IMR-90 (cell line): ENCODE measurements at regions not wholly inside any gene's neighbourhood (a gene's known extent, or its start where the extent isn't known, plus 50 kb on each side); places are given as distances from the start of the nearest gene placed in this dataset.

ENCODE experiments used
- ATAC-seq: fragments of 200-7000 bp; cut with Tn5 transposase; 2 replicates; pipeline ENCODE4 v1.9.1; 2020; ENCODE audit warnings: low read depth, mild to moderate bottlenecking, moderate library complexity
- BruUV-seq: library from RNA; stranded (reverse); fragments of 400-500 nt; replicated peaks from 2 replicates; lab custom pipeline; 2021; lab: Mats Ljungman, UMichigan
- CTCF ChIA-PET: fragments of 300-600 bp; formaldehyde crosslinking; extraction: SDS; loops from one replicate; lab custom pipeline; 2021; ENCODE audit warnings: antibody characterized with exemption; lab: Yijun Ruan, JAX
- POLR2A ChIA-PET: fragments of 300-600 bp; sonication (Branson Sonifier 250); formaldehyde crosslinking; loops from one replicate; lab custom pipeline; 2022; ENCODE audit warnings: antibody characterized with exemption; ENCODE audit not compliant: unreplicated experiment; lab: Charles Lee
- DNase-seq: peaks from one replicate; pipeline ENCODE4 v3.0.0; 2013
- H2AFZ ChIP-seq: replicated peaks from 2 replicates; pipeline ENCODE3; 2013; ENCODE audit warnings: low read length, mild to moderate bottlenecking; ENCODE audit not compliant: poor library complexity
- H2AK5ac ChIP-seq: 2 replicates; pipeline ENCODE4 v1.6.1; 2013; ENCODE audit warnings: low read depth, low read length, inconsistent platforms
- H2AK9ac ChIP-seq: replicated peaks from 2 replicates; pipeline ENCODE3; 2013; ENCODE audit warnings: mild to moderate bottlenecking, low read depth, low read length, moderate library complexity; ENCODE audit not compliant: poor library complexity
- H2BK120ac ChIP-seq: 2 replicates; pipeline ENCODE4 v1.6.1; 2013; ENCODE audit warnings: low read depth, low read length, inconsistent platforms
- H2BK15ac ChIP-seq: 3 replicates; pipeline ENCODE4 v1.6.1; 2013; ENCODE audit warnings: low read depth, low read length, inconsistent platforms
- H2BK20ac ChIP-seq: 2 replicates; pipeline ENCODE4 v1.6.1; 2013; ENCODE audit warnings: low read depth, mild to moderate bottlenecking, inconsistent platforms, low read length, moderate library complexity
- H2BK5ac ChIP-seq: 2 replicates; pipeline ENCODE4 v1.6.1; 2013; ENCODE audit warnings: mild to moderate bottlenecking, low read depth, low read length, inconsistent platforms; ENCODE audit not compliant: poor library complexity, severe bottlenecking
- H3K14ac ChIP-seq: replicated peaks from 2 replicates; pipeline ENCODE4 v1.6.1; 2013; ENCODE audit warnings: low read depth, low read length, inconsistent platforms
- H3K18ac ChIP-seq: 2 replicates; pipeline ENCODE4 v1.6.1; 2013; ENCODE audit warnings: low read depth, low read length, control low read depth
- H3K23ac ChIP-seq: 2 replicates; pipeline ENCODE4 v1.6.1; 2013; ENCODE audit warnings: low read depth, low read length, inconsistent platforms
- H3K27ac ChIP-seq: 2 replicates; pipeline ENCODE4 v1.5.1; 2013; ENCODE audit warnings: mild to moderate bottlenecking, control low read depth, low read length; ENCODE audit not compliant: insufficient read depth
- H3K27me3 ChIP-seq: 2 replicates; pipeline ENCODE4 v1.6.1; 2013; ENCODE audit warnings: low read length; ENCODE audit not compliant: control insufficient read depth, insufficient read depth
- H3K36me3 ChIP-seq: 2 replicates; pipeline ENCODE4 v1.6.1; 2013; ENCODE audit warnings: low read length, mixed read lengths; ENCODE audit not compliant: control insufficient read depth, insufficient read depth
- H3K4ac ChIP-seq: 2 replicates; pipeline ENCODE4 v1.6.1; 2013; ENCODE audit warnings: low read depth, low read length, inconsistent platforms
- H3K4me1 ChIP-seq: 2 replicates; pipeline ENCODE4 v1.6.1; 2013; ENCODE audit warnings: low read length, mixed read lengths; ENCODE audit not compliant: control insufficient read depth, insufficient read depth
- H3K4me2 ChIP-seq: 2 replicates; pipeline ENCODE4 v1.6.1; 2013; ENCODE audit warnings: low read depth, mild to moderate bottlenecking, control low read depth, low read length, moderate library complexity
- H3K4me3 ChIP-seq: 2 replicates; pipeline ENCODE4 v1.5.1; 2013; ENCODE audit warnings: low read depth, mild to moderate bottlenecking, control low read depth, low read length, moderate library complexity; ENCODE audit not compliant: insufficient read depth
- H3K56ac ChIP-seq: 2 replicates; pipeline ENCODE4 v1.6.1; 2013; ENCODE audit warnings: low read length, inconsistent platforms; ENCODE audit not compliant: insufficient read depth; ENCODE audit errors: extremely low read depth
- H3K79me1 ChIP-seq, 2 experiments: 2 replicates each; pipeline ENCODE4 v1.6.1; 2013; ENCODE audit warnings: low read length in 2 of 2, inconsistent platforms in 1 of 2, low read depth in 1 of 2
- H3K9ac ChIP-seq: 2 replicates; pipeline ENCODE4 v1.6.1; 2013; ENCODE audit warnings: low read depth, low read length, control low read depth
- H3K9me1 ChIP-seq: 2 replicates; pipeline ENCODE4 v1.6.1; 2013; ENCODE audit warnings: low read length, inconsistent platforms; ENCODE audit not compliant: insufficient read depth
- H3K9me3 ChIP-seq: 2 replicates; pipeline ENCODE4 v1.6.1; 2013; ENCODE audit warnings: low read length; ENCODE audit not compliant: control insufficient read depth, insufficient read depth
- H4K20me1 ChIP-seq: 2 replicates; pipeline ENCODE4 v1.6.1; 2013; ENCODE audit warnings: low read length, inconsistent platforms; ENCODE audit not compliant: insufficient read depth
- H4K5ac ChIP-seq: 2 replicates; pipeline ENCODE4 v1.6.1; 2013; ENCODE audit warnings: mild to moderate bottlenecking, low read depth, low read length, control low read depth
- H4K8ac ChIP-seq, 2 experiments: 2 replicates each; pipeline ENCODE4 v1.6.1; 2013; ENCODE audit warnings: low read depth in 2 of 2, low read length in 2 of 2, control low read depth in 1 of 2, inconsistent platforms in 1 of 2
- H4K91ac ChIP-seq: 2 replicates; pipeline ENCODE4 v1.6.1; 2013; ENCODE audit warnings: low read depth, low read length, inconsistent platforms; ENCODE audit not compliant: insufficient read depth
- BHLHE40 ChIP-seq: fragments of 150-350 bp; IDR thresholded peaks from 2 replicates; pipeline ENCODE4 v1.6.1; 2016; ENCODE audit warnings: mild to moderate bottlenecking, low read depth, low read length
- CEBPB ChIP-seq: IDR thresholded peaks from 2 replicates; pipeline ENCODE4 v1.6.1; 2012; ENCODE audit warnings: low read depth, low read length, improper control_type of control experiment
- CHD1 ChIP-seq: IDR thresholded peaks from 2 replicates; pipeline ENCODE4 v1.6.1; 2012; ENCODE audit warnings: low read depth, low read length, improper control_type of control experiment
- MAFK ChIP-seq: IDR thresholded peaks from 2 replicates; pipeline ENCODE4 v1.6.1; 2012; ENCODE audit warnings: low read depth, low read length, improper control_type of control experiment
- MAZ ChIP-seq: IDR thresholded peaks from 2 replicates; pipeline ENCODE4 v1.6.1; 2012; ENCODE audit warnings: low read depth, mild to moderate bottlenecking, low read length, improper control_type of control experiment, moderate library complexity, borderline replicate concordance
- MXI1 ChIP-seq: IDR thresholded peaks from 2 replicates; pipeline ENCODE4 v1.6.1; 2012; ENCODE audit warnings: low read depth, mild to moderate bottlenecking, low read length, moderate library complexity, borderline replicate concordance
- NFE2L2 ChIP-seq: fragments of 150-350 bp; IDR thresholded peaks from 2 replicates; pipeline ENCODE4 v1.6.1; 2016; ENCODE audit warnings: low read depth, mild to moderate bottlenecking, low read length
- POLR2A ChIP-seq: IDR thresholded peaks from 2 replicates; pipeline ENCODE4 v1.6.1; 2012; ENCODE audit warnings: mild to moderate bottlenecking, low read depth, low read length
- RAD21 ChIP-seq: IDR thresholded peaks from 2 replicates; pipeline ENCODE4 v1.6.1; 2012; ENCODE audit warnings: low read length, improper control_type of control experiment
- RCOR1 ChIP-seq: IDR thresholded peaks from 2 replicates; pipeline ENCODE4 v1.6.1; 2012; ENCODE audit warnings: mild to moderate bottlenecking, low read length, improper control_type of control experiment; ENCODE audit not compliant: insufficient replicate concordance
- RFX5 ChIP-seq: IDR thresholded peaks from 2 replicates; pipeline ENCODE4 v1.8.0; 2012; ENCODE audit warnings: low read depth, mild to moderate bottlenecking, low read length, moderate library complexity
- SMC3 ChIP-seq: fragments of 150-350 bp; IDR thresholded peaks from 2 replicates; pipeline ENCODE4 v1.6.1; 2016; ENCODE audit warnings: low read depth, mild to moderate bottlenecking, antibody characterized with exemption, low read length, moderate library complexity
- WGBS, 2 experiments: methylation state at CpG; one replicate each; pipeline versions ENCODE4 v1.1.5 to v1.1.7; 2013; ENCODE audit warnings: missing lambda C conversion rate in 2 of 2; ENCODE audit not compliant: insufficient read length in 1 of 2; ENCODE audit errors: extremely low coverage in 2 of 2; 5-methylcytosine and 5-hydroxymethylcytosine counted together
- dilution Hi-C: fragments of 300-500 bp; cut with HindIII; formaldehyde crosslinking; loops from one replicate; pipeline ENCODE4 v1.14.3; 2018; ENCODE audit warnings: low sequenced_read_pairs; ENCODE audit not compliant: unreplicated experiment
- in situ Hi-C: fragments of 300-500 bp; cut with MboI; formaldehyde crosslinking; loops from 3 replicates; pipeline ENCODE4 v1.14.3; 2019; ENCODE audit warnings: low sequenced_read_pairs, inconsistent platforms, mixed read lengths
- intact Hi-C: fragments of 100-400 bp; cut with micrococcal nuclease; formaldehyde crosslinking; loops from 2 replicates; pipeline ENCODE4 v1.10.0; 2022
- TF ChIP-seq, protein P1 (sequence below): fragments of 150-350 bp; IDR thresholded peaks from 2 replicates; pipeline ENCODE4 v1.6.1; 2017; ENCODE audit warnings: mild to moderate bottlenecking, antibody characterized with exemption, low read length, low read depth
- TF ChIP-seq, protein P2 (sequence below): conservative IDR thresholded peaks from 2 replicates; pipeline ENCODE4 v1.5.1; 2012; ENCODE audit warnings: mild to moderate bottlenecking, low read depth, low read length, improper control_type of control experiment
- TF ChIP-seq, protein P3 (sequence below): fragments of 150-350 bp; IDR thresholded peaks from 2 replicates; pipeline ENCODE4 v1.6.1; 2016; ENCODE audit warnings: low read depth, mild to moderate bottlenecking, low read length, moderate library complexity, borderline replicate concordance

DNA sequence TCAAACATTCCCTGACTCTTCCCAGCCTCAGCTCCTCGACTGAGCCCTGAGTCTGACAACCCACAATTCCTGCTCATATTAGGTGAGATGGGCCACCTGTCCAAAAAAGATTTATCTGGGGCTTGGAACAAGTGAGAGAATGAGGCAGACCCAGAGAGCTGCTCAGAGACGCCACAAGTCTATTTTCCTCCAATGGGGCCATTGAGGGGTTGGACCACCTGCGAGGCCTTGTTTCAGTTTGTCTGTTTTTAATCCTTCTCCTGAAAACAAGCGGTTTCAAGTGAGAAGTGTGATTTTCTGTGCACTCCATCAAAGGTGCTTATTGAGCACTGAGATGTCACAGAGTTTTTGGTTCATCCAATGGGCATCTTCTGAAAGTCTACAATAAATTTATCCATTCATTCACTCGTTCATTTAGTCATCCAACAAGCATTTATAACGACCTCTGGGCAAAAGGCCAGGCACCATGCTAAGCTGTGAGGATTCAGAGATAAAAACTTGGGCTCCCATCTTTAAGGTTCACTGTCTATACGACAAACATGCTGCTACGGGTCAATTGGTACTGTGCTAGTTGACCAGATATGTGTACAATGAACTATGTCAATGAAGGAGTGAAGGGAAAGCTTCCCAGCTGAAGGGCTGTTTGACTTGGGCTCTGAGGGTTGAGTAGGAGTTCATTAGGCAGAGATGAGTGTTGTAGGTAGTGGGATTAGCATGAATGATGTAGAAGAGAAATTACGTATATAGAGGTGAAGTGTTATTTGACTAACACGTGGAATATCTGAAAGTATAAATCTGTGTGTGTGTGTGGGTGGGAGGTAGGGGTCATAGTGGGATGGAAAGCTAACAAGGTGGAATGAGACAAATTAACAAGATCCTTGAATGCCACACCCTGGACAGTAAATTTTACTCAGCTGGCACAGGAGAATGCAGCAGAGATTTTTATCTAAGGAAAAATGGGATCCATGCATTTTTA, 168.9 kb downstream of the MIAT start:
- H2AFZ ChIP-seq: no peak overlapping the region
- in situ Hi-C loops (no loop called here), intact Hi-C loops (no loop called here), dilution Hi-C loops (no loop called here)
- H4K5ac ChIP-seq: no peak overlapping the region
- peaks cover 20% of the 10 kb centered on the region for H3K27me3 ChIP-seq
- H3K56ac ChIP-seq: no peak overlapping the region
- H3K23ac ChIP-seq: no peak overlapping the region
- H3K4me3 ChIP-seq: no peak overlapping the region
- no peak overlapping the region for H3K27ac ChIP-seq
- H2AK9ac ChIP-seq: no peak overlapping the region
- no peaks in the 10 kb centered on the region for H3K79me1 ChIP-seq
- no peaks in the 10 kb centered on the region for H3K36me3 ChIP-seq
- 68 to 100% methylated on average over 2 to 5 of the region's 10 CpGs for WGBS, 2 experiments
- H3K9ac ChIP-seq: no peak overlapping the region
- no peaks in the 10 kb centered on the region for H3K4me1 ChIP-seq
- no peak overlapping the region for H2BK20ac ChIP-seq
- BruUV-seq: no TSS peak
- H3K18ac ChIP-seq: no peak overlapping the region
- H3K14ac ChIP-seq: no peak overlapping the region
- no peak overlapping the region for H2AK5ac ChIP-seq
- no peak overlapping the region for H2BK120ac ChIP-seq
- no peak overlapping the region for H2BK5ac ChIP-seq
- no peak for DNase-seq
- ChIA-PET POLR2A (no interaction called here), CTCF (no interaction called here)
- H3K4ac ChIP-seq: no peak overlapping the region
- no peak overlapping the region for H2BK15ac ChIP-seq
- H3K9me1 ChIP-seq: 0 out of 2 replicates have a peak, but pooled peaks cover 2% of the 10 kb centered on the region
- no peaks in the 10 kb centered on the region for H3K9me3 ChIP-seq
- no peaks in the 10 kb centered on the region for H4K20me1 ChIP-seq
- no peak overlapping the region for H3K4me2 ChIP-seq
- no peak overlapping the region for H4K8ac ChIP-seq
- ATAC-seq: no peak
- H4K91ac ChIP-seq: no peak overlapping the region
- TF ChIP-seq, protein P1, sequence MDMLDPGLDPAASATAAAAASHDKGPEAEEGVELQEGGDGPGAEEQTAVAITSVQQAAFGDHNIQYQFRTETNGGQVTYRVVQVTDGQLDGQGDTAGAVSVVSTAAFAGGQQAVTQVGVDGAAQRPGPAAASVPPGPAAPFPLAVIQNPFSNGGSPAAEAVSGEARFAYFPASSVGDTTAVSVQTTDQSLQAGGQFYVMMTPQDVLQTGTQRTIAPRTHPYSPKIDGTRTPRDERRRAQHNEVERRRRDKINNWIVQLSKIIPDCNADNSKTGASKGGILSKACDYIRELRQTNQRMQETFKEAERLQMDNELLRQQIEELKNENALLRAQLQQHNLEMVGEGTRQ: no peak
- TF ChIP-seq CHD1 (no peak), POLR2A (no peak), RAD21 (no peak), NFE2L2 (no peak), RCOR1 (no peak), SMC3 (no peak), MAFK (no peak), RFX5 (no peak), BHLHE40 (no peak), MAZ (no peak), MXI1 (no peak), CEBPB (no peak)
- TF ChIP-seq, protein P2, sequence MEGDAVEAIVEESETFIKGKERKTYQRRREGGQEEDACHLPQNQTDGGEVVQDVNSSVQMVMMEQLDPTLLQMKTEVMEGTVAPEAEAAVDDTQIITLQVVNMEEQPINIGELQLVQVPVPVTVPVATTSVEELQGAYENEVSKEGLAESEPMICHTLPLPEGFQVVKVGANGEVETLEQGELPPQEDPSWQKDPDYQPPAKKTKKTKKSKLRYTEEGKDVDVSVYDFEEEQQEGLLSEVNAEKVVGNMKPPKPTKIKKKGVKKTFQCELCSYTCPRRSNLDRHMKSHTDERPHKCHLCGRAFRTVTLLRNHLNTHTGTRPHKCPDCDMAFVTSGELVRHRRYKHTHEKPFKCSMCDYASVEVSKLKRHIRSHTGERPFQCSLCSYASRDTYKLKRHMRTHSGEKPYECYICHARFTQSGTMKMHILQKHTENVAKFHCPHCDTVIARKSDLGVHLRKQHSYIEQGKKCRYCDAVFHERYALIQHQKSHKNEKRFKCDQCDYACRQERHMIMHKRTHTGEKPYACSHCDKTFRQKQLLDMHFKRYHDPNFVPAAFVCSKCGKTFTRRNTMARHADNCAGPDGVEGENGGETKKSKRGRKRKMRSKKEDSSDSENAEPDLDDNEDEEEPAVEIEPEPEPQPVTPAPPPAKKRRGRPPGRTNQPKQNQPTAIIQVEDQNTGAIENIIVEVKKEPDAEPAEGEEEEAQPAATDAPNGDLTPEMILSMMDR: no peak
- TF ChIP-seq, protein P3, sequence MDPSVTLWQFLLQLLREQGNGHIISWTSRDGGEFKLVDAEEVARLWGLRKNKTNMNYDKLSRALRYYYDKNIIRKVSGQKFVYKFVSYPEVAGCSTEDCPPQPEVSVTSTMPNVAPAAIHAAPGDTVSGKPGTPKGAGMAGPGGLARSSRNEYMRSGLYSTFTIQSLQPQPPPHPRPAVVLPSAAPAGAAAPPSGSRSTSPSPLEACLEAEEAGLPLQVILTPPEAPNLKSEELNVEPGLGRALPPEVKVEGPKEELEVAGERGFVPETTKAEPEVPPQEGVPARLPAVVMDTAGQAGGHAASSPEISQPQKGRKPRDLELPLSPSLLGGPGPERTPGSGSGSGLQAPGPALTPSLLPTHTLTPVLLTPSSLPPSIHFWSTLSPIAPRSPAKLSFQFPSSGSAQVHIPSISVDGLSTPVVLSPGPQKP: no peak
